ENCODE measurements at regions not wholly inside any gene's neighbourhood (a gene's known extent, or its start where the extent isn't known, plus 50 kb on each side); places are given as distances from the start of the nearest gene placed in this dataset.

- TF ChIP-seq CTCF (IDR thresholded peaks at IDR 0.05; ENCODE audit: low read depth, low read length, poor library complexity, severe bottlenecking) (no peak), EZH2phosphoT487 (IDR thresholded peaks at IDR 0.05; ENCODE audit: borderline replicate concordance, low read length) (no peak)
Observed at GRCh38 chr20:51333971-51334370, 208.5 kb downstream of the NFATC2 start.

Measured in DOHH2 (cell line).